Mammary epithelial cell (primary cell): ENCODE measurements at regions not wholly inside any gene's neighbourhood (a gene's known extent, or its start where the extent isn't known, plus 50 kb on each side); places are given as distances from the start of the nearest gene placed in this dataset.

Experiments used
- EZH2 ChIP-seq: IDR thresholded peaks from 2 replicates; pipeline ENCODE4 v1.6.1; 2012; ENCODE audit warnings: low read length, inconsistent platforms, borderline replicate concordance
- TF ChIP-seq, protein P1 (sequence below), 2 donors: IDR thresholded peaks in 1 of 2; conservative IDR thresholded peaks in 1 of 2; 2 replicates each; pipeline ENCODE4 v1.5.1; 2011 to 2012; ENCODE audit warnings: inconsistent platforms in 2 of 2, low read length in 2 of 2, mild to moderate bottlenecking in 2 of 2, control low read depth in 1 of 2, low read depth in 1 of 2; ENCODE audit not compliant: insufficient read depth in 1 of 2; ENCODE audit errors: extremely low read depth in 1 of 2

DNA sequence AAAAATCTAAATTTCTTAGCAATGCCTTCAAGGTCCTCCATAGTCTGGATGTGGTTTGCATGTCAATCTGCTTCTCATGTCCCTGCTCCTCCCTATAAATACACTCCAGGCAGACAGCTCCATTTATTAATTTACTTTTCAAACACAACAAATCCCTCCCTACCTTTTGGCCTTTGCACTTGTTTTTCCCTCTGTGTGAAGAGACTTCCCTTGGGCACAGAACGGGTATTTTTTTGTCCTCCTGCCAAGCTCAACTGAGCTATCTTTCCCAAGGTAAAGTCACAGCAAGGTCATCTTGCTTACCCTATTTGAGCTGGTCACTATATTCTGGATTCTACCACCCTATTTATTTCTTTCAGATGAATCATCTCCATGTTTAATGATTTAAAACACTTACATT lies 159.6 kb upstream of the ANKH start:
- TF ChIP-seq, protein P1, sequence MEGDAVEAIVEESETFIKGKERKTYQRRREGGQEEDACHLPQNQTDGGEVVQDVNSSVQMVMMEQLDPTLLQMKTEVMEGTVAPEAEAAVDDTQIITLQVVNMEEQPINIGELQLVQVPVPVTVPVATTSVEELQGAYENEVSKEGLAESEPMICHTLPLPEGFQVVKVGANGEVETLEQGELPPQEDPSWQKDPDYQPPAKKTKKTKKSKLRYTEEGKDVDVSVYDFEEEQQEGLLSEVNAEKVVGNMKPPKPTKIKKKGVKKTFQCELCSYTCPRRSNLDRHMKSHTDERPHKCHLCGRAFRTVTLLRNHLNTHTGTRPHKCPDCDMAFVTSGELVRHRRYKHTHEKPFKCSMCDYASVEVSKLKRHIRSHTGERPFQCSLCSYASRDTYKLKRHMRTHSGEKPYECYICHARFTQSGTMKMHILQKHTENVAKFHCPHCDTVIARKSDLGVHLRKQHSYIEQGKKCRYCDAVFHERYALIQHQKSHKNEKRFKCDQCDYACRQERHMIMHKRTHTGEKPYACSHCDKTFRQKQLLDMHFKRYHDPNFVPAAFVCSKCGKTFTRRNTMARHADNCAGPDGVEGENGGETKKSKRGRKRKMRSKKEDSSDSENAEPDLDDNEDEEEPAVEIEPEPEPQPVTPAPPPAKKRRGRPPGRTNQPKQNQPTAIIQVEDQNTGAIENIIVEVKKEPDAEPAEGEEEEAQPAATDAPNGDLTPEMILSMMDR (conservative IDR thresholded peaks at IDR 0.05 in 1 of 2, IDR thresholded peaks at IDR 0.05 in 1 of 2; ENCODE audit: extremely low read depth in 1 of 2, insufficient read depth in 1 of 2, low read depth in 1 of 2, low read length in 2 of 2) = no peak
- no peak for TF ChIP-seq EZH2
